Fibroblast of skin of right biceps (primary cell): ENCODE measurements at regions not wholly inside any gene's neighbourhood (a gene's known extent, or its start where the extent isn't known, plus 50 kb on each side); places are given as distances from the start of the nearest gene placed in this dataset.
"Not testable (repeated sequence)": the region's sequence is repeated elsewhere in the genome, so short reads cannot be mapped to it uniquely, and the experiment has no call there.

Experiments used
- DNase-seq: peaks from one replicate; pipeline ENCODE4 v3.0.0-alpha.2; 2013

GRCh38 chr2:217008794-217009193 is 148.9 kb upstream of the TNP1 start:
- no peak for DNase-seq

- no peak for DNase-seq
Observed at GRCh38 chr2:217006217-217006616, 146.4 kb upstream of the TNP1 start.

- DNase-seq, result no peak
Observed at GRCh38 chr2:217004656-217005055, 144.8 kb upstream of the TNP1 start.

GRCh38 chr2:217001740-217002139 is 141.9 kb upstream of the TNP1 start:
- DNase-seq, result no peak

- no peak for DNase-seq
Observed at GRCh38 chr2:217000406-217000805, 140.5 kb upstream of the TNP1 start.

GRCh38 chr2:216996279-216996845 is 136.5 kb upstream of the TNP1 start:
- DNase-seq, result no peak

- no peak for DNase-seq
Observed at GRCh38 chr2:216994353-216994854, 134.5 kb upstream of the TNP1 start.

GRCh38 chr2:216992056-216992675 is 132.3 kb upstream of the TNP1 start:
- DNase-seq, result peak; percentile 53

GRCh38 chr2:216991563-216991962 is 131.7 kb upstream of the TNP1 start:
- DNase-seq, result peak; percentile 22

GRCh38 chr2:216989340-216990129 is 129.7 kb upstream of the TNP1 start:
- DNase-seq, result peak; percentile 14

GRCh38 chr2:216987252-216987821 is 127.5 kb upstream of the TNP1 start:
- DNase-seq, result no peak

GRCh38 chr2:216985658-216986141 is 125.8 kb upstream of the TNP1 start:
- DNase-seq, result no peak

- no peak for DNase-seq
Observed at GRCh38 chr2:216984937-216985336, 125.1 kb upstream of the TNP1 start.

GRCh38 chr2:216981951-216982350 is 122.1 kb upstream of the TNP1 start:
- not testable (repeated sequence) for DNase-seq

GRCh38 chr2:216980510-216980909 is 120.6 kb upstream of the TNP1 start:
- not testable (repeated sequence) for DNase-seq

- no peak for DNase-seq
Observed at GRCh38 chr2:216974321-216975302, 114.7 kb upstream of the TNP1 start.

GRCh38 chr2:216971593-216971992 is 111.7 kb upstream of the TNP1 start:
- no peak for DNase-seq

GRCh38 chr2:216970359-216970915 is 110.6 kb upstream of the TNP1 start:
- no peak for DNase-seq

GRCh38 chr2:216967889-216968288 is 108.0 kb upstream of the TNP1 start:
- DNase-seq, result no peak

GRCh38 chr2:216960671-216961268 is 100.9 kb upstream of the TNP1 start:
- no peak for DNase-seq

- no peak for DNase-seq
Observed at GRCh38 chr2:216959433-216959832, 99.6 kb upstream of the TNP1 start.
